Panc1 (cell line): ENCODE measurements at regions not wholly inside any gene's neighbourhood (a gene's known extent, or its start where the extent isn't known, plus 50 kb on each side); places are given as distances from the start of the nearest gene placed in this dataset.

Experiments used
- POLR2AphosphoS5 ChIP-seq: IDR thresholded peaks from 2 replicates; pipeline ENCODE4 v1.6.1; 2012; ENCODE audit warnings: mild to moderate bottlenecking, low read depth, low read length, moderate library complexity
- REST ChIP-seq, 2 experiments: IDR thresholded peaks; 2 replicates each; pipeline ENCODE4 v1.6.1; 2011 to 2012; ENCODE audit warnings: low read depth in 2 of 2, control low read depth in 1 of 2, low read length in 1 of 2, mild to moderate bottlenecking in 1 of 2, moderate library complexity in 1 of 2; ENCODE audit not compliant: insufficient read depth in 1 of 2
- SIN3A ChIP-seq: IDR thresholded peaks from 2 replicates; pipeline ENCODE4 v1.6.1; 2012; ENCODE audit warnings: low read depth, mild to moderate bottlenecking, low read length, moderate library complexity, borderline replicate concordance; ENCODE audit not compliant: insufficient read depth

DNA sequence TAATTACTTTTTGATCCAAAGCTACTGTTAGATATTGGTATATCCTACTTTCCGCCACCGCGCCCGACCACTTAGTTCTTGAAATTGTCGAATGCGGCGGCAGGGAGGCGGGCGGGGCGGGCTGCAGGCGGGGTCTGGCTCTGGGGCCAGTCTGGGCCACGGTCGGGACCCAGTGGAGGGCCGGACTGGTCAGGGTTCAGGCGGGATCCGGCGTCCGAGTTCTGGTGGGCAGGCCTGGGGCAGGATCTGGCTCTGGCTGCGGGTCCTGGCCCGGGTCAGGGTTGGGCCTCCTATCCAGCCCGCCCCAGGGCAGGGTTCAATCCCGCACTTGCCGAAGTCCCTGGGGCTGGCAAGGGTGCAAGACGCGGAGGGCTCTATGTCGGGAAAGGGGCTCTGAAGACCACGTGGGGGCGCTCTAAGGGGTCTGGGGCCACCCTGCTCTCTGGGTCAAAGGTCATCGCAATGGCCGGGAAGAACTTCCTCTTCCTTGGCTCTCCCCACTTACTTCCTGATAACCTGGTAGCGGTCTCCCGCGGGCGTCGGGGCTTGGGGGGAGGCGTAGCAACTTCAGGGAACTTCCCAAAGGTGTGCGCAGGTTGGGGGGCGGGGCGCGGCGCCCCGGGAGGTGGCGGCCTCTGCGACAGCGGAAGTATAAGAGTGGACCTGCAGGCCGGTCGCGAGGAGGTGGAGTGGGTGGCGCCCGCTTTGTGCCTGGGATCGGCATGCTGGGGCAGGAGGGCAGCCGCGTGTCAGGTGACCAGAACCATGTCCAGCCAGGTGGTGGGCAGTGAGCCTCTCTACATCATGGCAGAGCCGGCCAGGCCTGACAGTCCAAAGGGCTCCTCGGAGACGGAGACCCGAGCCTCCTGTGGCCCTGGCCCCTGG is 83.4 kb downstream of the MRPL57 start:
- TF ChIP-seq REST (IDR thresholded peaks at IDR 0.05; ENCODE audit: insufficient read depth in 1 of 2, low read depth in 2 of 2, low read length in 1 of 2) (no peak), SIN3A (no peak), POLR2AphosphoS5 (no peak)
